ENCODE measurements at regions not wholly inside any gene's neighbourhood (a gene's known extent, or its start where the extent isn't known, plus 50 kb on each side); places are given as distances from the start of the nearest gene placed in this dataset.

- no peak for TF ChIP-seq CTCF (conservative IDR thresholded peaks at IDR 0.05; ENCODE audit: low read depth, low read length)
- no peak overlapping the region for H3K4me3 ChIP-seq (ENCODE audit: low read length)
- DNase-seq (ENCODE audit: low read depth) = no peak
These were observed 160.2 kb upstream of the UNC5B start for GRCh38 chr10:71052076-71052660.

GRCh38 chr10:71052708-71053107, 159.7 kb upstream of the UNC5B start:
- DNase-seq (ENCODE audit: low read depth) = no peak
- TF ChIP-seq CTCF (conservative IDR thresholded peaks at IDR 0.05; ENCODE audit: low read depth, low read length) = no peak
- H3K4me3 ChIP-seq (ENCODE audit: low read length) = no peak overlapping the region

GRCh38 chr10:71053169-71053895, 159.0 kb upstream of the UNC5B start:
- no peak overlapping the region for H3K4me3 ChIP-seq (ENCODE audit: low read length)
- DNase-seq (ENCODE audit: low read depth) = no peak
- TF ChIP-seq CTCF (conservative IDR thresholded peaks at IDR 0.05; ENCODE audit: low read depth, low read length) = no peak

- TF ChIP-seq CTCF (conservative IDR thresholded peaks at IDR 0.05; ENCODE audit: low read depth, low read length) = no peak
- DNase-seq (ENCODE audit: low read depth) = no peak
These were observed 154.1 kb upstream of the UNC5B start for GRCh38 chr10:71058308-71058707.

GRCh38 chr10:71059054-71059818, 153.1 kb upstream of the UNC5B start:
- no peak for DNase-seq (ENCODE audit: low read depth)
- no peak overlapping the region for H3K4me3 ChIP-seq (ENCODE audit: low read length)

More at GRCh38 chr10:71058308-71058707, 154.1 kb upstream of the UNC5B start:
- no peak overlapping the region for H3K4me3 ChIP-seq (ENCODE audit: low read length)

GRCh38 chr10:71059943-71060342, 152.4 kb upstream of the UNC5B start:
- no peak for DNase-seq (ENCODE audit: low read depth)
- TF ChIP-seq CTCF (conservative IDR thresholded peaks at IDR 0.05; ENCODE audit: low read depth, low read length) = no peak

More at GRCh38 chr10:71059054-71059818, 153.1 kb upstream of the UNC5B start:
- no peak for TF ChIP-seq CTCF (conservative IDR thresholded peaks at IDR 0.05; ENCODE audit: low read depth, low read length)

More at GRCh38 chr10:71059943-71060342, 152.4 kb upstream of the UNC5B start:
- no peak overlapping the region for H3K4me3 ChIP-seq (ENCODE audit: low read length)

All from retinal pigment epithelial cell (primary cell).